GM19455 (cell line): ENCODE measurements at regions not wholly inside any gene's neighbourhood (a gene's known extent, or its start where the extent isn't known, plus 50 kb on each side); places are given as distances from the start of the nearest gene placed in this dataset.

Experiments used
- ATAC-seq: cut with Tn5 transposase; IDR thresholded peaks from one replicate; pipeline ENCODE4 v1.9.1; 2021; ENCODE audit not compliant: unreplicated experiment

DNA sequence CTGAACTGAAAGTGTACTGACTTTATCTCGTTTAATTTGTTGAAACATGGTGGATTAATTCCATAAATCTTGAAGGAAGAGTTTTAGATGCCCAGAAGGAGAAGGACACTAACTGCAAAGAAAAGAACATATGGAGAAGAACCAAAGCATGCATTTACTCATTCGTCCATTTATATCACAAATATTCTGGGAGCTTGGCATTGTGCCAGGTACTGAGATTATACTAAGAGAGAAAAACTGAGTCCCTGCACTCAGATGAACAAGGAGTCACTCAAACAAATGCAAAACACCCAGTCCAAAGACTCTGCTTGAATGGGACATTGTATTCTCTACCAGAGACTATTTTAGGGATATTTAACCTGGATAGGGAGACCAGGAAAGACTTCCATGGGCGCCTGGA, 588.0 kb upstream of the MGMT start:
- ATAC-seq, result no peak

DNA sequence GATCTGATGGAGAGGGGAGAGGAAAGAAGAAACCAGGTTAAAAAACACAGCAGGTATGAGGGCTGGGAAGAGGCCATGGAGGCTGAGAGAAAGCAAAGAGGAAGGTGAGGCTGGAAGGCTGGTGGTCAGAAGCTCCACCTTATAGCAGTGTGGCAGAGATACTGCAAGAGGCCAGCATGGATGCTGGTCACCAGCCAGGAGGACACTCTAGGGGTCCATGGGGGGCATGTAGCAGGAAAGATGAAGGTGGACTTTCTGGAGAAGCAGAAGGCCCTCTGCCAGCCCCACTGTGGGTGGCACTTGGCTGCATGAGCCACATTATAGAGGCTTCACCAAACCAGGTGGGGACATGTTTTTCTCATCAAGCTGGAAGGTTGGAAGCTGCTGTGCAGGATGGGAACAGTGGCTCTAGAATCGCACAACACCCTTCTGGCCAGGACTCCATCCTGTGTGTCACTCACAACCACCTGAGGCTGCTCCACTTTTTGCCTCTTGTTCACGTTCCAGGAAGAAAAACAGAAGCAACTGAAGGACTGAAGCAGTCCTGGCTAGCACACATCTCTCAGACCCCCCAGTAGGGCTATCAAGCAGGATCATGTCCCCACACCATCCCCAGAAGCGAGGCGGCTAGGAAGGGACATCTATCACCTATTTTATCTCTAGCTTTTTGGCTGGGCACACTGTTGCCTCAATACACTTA, 587.5 kb upstream of the MGMT start:
- no peak for ATAC-seq

DNA sequence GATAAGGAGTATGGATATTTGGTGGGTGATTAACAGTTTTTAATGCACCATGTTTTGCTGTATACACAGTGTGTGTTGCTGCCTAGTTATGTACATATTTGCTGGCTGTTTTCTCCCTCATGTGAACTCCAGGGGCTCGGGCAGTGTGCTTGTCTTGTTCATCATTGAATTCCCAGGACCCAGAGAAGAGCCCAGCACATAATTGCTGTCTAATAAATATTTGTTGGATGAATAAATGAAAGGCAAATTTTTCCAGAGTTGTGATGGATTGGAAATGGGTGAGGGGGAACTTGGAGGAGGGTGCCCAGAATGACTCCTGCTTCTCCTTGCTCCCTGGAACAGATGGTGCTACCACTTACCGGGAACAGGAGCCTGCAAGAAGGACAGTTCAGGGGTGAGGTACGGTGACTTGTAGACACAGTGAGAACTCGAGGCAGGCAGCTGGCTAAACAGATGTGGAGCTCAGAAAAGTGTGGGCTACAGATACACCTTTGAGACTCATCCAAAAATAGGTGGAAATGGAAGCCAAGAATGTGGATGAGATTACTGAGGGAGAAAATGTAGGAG, 586.8 kb upstream of the MGMT start:
- ATAC-seq, result no peak

DNA sequence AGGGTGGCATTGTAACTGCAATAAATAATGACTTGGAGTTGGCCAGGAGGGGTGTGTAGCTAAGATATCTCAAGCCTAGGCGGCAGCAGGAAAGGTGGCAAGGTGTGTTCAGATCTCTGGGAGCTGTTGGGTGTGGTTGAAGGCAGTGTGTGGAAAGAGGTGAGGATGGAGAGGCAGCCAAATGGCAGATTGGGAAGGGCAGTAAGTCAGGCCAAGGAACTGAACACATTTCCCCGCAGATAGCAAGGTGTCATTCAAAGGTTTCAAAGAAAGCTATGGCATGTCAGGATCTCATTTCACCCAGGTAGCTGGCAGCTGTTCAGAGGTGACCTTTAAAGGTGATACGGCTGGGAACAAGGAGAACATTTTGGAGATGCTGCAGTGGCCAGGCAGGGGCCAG, 586.0 kb upstream of the MGMT start:
- ATAC-seq, result no peak

DNA sequence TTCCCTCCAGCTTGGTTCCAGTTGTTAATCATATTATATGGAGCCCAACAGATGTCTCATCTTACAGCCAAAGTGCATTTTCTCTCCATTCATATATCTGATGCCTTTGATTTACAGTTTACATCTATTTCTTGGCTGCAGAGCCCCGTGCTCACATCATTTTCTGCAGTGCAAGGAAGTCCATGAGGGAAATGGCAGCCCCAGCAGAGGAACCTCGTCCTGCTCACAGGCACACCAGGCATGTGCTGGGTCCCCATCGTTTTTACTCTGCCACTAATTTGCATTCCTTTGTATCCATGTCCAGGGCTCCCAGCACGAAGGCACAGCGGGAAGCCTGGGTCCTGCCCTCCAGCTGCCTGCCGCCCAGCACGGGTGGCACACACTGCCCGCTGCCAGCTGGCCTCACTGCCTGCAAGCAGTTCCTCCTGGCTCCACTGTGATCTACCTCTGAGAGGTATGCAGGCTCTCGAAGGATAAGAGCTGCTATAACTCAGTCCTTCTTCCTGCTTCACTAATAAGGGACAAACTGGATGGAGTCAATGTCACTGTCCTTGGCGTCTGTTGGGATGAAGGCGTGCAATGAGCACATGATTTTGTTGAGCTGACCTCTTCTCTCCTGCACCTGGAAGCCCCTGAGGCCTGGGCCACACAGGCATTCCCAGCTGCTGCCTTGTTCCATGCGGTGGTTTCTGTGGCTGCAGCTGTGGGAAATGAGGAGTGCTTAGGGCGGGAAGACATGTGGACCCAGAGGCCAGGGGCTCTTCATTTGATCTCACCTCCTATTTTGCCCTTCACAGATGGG, 583.6 kb upstream of the MGMT start:
- ATAC-seq, result no peak

DNA sequence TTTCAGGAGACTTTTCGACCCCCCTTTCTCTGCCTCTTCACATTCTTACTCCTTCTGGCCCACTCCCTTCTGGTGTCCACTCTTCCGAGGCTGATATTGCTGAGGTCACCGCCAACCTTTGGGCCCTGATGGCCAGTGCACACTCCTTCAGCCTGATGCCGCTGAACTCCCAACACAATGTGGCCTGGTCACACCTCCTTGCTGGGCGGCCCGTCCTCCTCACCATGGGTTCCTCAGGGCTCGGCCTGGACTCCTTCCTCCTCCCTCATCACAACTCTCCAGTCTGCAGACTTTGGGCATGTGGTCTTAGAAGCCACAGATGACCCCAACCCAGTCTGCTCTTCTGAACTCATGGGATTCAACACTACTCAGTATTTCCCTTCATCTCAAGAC, 583.0 kb upstream of the MGMT start:
- ATAC-seq, result no peak

DNA sequence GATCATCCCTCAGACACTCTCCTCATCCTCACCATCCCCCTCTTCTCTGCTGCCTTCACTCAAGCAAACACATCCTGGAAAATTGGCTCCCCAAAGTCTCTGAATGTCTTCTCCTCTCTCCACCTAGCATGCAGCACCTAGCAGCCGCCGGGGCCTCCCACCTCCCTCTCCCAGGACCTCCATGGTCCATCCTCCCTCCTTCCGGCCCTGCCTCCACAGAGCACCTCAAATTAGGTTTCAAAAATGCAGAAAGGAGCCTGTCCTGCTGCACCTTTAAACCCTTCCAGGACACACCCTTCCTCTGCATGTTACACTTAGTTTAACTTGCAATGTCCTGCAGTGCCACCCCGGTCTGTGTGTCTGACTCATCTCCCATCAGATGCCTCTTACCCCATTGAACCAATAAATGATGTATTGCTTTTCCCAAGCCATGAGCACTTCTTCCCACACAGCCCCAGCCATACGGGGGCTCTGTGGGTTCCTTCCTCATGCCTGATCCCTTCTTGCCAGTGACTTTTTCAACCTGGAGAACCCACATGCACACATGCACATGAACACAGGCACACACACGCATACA, 582.5 kb upstream of the MGMT start:
- no peak for ATAC-seq

DNA sequence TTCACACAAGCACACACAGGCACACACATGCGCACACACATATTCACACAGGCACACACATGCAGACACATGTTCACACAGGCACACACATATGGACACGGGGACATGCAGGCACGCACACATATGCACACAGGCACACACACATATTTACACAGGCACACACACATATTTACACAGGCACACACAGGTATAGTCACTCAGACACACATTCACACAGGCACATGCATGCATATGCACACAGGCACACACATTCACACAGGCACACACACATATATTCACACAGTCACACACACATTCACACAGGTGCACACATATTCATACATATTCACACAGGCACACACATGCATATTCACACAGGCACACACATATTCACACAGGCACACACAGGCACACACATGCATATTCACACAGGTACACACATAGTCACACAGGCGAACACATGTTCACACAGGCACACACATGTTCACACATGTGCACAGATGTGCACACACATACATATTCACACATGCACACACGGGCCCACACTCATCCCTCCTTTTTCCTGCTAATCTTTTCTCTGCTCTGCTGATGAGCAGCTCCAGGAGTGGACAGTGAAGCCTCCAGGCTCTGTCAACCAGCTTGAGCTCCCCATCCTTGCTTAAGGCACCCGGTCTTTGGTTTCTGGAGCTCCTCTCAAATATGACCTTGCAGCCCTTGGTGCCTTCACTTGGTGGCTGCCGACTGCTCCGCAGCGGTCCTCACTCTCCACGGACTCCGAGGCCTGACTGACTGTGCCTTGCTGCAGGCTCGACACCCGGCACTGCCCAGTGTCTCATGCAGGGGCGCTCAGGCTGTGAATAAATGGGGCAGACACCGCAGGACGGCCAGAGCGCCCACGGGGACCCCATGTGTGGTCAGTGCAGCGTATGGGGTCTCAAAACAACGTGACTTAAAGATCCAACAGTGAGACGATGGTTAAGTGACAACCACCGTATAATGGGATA, 581.2 kb upstream of the MGMT start:
- no peak for ATAC-seq

DNA sequence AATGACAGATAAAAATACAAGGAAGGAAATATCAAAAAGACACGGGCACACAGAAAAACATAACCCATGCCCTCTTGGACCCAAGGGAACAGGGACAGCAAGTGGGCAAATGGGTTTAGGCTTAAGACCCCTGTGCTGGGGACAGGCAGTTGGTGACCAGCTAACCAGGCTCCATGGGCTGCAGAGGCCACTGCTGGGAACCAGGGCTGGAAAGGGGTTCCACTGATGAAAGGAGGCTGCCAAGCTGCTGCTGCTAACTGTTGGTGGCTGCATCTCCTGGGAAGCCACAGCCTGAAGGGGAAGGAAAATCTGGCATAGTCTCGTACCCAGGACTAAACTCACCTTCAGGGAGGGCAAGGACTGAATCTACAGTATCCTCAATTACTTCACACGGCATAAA, 579.2 kb upstream of the MGMT start:
- ATAC-seq, result no peak

DNA sequence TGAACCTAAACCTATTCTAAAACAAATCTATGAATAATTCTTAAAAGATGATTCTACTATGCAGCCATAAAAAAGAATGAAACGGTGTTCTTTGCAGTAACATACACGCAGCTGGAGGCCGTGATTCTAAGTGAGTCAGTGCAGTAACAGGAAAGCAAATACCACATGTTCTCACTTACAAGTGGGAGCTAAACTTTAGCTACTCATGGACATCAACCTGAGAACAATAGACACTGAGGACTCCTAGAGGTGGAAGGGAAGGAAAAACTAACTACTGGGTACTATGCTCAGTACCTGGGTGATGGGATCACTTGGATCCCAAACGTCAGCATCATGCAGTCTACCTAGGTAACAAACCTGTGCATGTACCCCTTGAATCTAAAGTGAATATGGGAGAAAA, 575.0 kb upstream of the MGMT start:
- ATAC-seq, result no peak

DNA sequence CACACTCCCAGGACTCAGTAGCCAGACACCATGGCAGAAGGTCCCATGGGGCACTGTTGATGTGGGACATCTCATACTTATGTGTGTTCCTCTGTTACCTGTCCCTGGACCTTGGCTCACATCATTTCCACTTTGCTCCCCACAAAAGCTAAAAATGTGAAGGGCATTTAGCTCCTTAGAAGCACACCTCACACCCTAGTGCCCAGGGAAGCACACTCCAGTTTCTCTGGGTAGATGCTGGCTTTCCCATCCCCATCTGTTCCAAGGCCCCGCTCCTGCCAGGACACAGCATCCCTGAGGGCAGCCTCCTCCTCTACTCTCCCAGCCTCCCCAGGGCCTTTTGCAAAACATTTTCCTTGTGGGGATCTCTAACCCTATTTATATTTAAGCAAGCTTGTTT, 572.4 kb upstream of the MGMT start:
- ATAC-seq, result no peak

DNA sequence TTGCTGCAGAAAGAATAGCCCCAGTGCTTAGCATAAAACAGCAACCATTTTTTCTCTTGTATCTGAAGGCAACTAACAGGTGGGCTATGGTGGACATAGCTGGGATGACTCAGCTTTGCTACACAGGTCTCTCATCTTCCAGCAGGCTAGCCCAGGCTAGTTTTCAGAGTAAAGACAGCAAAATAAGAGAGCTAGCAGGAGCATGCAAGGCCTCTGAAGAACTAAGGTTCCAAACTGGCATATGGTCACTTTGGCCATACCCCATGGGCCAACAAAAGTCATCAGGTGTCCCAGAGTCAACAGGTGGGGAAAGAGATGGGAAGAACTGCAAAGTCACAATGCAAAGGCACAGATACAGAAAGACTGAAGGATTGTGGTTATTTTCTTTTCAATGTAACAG, 571.6 kb upstream of the MGMT start:
- no peak for ATAC-seq

DNA sequence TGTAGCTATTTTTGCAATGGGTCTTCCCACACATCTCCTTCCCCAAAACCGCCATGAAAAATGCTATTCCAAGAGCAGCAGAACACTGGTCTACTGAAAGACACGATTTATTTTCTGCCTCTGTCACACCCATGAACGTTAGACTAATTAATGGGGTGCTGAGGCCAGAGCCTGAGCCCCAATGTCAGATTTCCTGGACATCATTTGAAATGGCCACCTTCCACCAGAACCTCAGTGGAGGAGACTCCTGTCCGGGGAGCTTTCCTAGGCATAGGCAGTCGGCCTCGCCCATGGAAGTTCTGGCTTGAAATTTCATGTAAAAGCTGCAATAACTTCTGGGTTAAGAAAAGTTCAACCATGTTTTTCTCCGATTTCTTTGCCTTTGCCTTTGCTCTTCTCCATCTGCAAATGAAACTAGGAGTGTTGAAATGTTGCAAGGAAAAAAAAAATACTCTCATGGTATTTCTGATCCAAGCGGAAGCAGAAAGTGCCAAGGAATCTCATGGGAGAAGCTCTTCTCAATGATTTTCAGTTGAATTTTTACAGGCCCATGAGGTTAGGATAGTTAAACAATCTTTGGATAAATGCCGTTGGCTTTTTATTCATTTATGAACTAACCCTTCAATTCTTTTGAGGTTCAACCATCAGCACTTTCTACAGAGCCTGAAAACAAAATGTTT, 570.8 kb upstream of the MGMT start:
- no peak for ATAC-seq

DNA sequence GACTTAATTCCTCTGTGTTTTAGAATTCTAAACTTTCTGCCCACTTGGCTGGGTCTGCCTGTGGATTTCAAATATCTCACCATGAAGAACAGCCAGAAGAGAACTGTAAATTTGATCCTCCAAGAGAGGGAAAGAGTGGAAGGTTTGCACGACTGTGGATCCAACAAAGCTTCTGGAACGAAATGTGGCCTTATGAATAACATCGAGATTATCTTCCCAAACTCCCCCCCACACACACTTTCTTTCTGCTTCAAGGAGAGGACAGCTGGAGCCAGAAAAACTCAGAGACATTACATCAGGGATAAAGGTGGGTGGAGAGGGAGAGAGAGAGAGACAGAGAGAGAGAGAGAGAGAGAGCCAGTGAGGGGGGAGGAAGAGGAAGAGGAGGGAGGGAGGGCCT, 570.1 kb upstream of the MGMT start:
- no peak for ATAC-seq

DNA sequence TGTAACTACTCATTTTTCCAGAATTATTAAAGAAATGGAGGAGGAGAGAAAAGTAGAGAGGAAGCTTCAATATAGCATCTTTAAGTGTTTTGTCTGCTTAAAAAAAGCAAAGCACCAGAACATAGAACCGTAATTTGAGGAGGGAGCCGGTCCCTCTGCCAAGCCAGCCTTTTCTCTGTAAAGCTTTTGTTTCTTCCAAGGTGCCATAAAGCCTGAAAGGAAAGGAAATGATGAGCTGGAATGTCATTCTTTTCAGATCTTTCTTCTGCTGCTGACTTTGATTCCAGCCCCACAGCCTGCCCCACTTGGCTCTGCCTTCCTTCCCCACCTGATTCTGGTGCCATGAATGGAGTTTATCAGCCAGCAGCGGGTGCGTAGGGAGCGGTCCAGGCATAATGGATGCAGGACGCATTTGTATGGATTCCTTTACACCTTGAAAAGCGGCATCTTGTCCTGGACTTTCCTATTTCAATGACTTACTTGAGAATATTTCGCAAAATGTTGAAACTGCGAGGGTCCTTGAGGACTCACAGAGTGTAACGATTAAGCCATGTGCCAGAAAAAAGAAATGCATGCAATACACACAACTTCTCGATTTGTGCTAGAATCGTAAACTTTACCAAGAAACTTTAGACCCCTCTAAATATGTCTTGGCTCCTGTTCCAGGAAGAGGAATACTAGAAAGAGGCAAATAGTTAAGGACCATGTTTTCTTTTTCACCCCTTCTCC, 569.5 kb upstream of the MGMT start:
- no peak for ATAC-seq

DNA sequence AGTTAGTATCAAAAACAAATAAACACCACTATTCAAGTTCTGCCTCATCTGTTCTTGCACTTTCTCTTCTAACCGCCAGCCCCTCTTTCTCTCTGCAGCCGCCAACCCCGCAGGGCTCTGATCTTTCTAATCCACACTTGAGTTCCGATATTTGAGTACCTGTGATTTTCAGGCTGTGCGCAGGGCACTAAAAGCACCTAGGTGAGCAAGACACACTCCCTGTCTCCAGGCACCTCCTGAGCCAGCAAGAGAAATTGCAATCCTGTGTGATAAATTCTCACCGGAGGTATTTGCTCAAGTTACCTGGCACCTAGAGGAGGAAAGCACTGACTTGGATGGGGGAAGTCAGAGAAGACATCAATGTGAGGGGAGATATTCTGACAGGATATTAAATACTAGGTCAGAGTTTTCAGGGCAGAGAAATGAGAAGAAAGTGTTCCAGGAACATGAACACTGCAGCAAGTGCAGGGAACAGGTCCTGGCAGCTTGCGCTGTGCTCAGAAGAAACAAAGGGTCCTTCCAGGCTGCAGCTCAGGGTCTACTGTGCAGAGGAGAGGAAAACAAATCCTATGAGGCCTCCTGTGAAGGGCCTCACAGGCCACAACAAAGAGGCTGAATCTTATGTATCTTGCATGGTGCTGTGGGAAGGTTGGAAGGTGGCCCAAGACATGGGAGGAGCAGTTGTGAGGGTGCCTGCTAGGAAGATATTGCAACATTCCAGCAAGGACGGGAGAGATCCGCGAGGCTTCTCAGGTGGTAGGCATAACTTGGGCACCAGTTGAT, 568.7 kb upstream of the MGMT start:
- no peak for ATAC-seq

DNA sequence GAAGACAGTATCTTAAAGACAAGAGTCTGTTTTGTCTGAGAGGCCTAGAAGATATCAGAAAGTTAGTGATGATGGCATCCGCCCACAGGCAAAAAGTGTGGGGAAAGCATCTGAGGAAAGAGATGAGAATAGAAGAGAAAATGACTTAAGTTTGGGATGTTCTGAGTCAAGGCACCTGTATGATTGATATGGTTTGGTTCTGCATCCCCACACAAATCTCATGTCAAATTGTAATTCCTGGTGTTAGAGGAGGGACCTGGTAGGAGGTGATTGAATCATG, 568.2 kb upstream of the MGMT start:
- no peak for ATAC-seq

DNA sequence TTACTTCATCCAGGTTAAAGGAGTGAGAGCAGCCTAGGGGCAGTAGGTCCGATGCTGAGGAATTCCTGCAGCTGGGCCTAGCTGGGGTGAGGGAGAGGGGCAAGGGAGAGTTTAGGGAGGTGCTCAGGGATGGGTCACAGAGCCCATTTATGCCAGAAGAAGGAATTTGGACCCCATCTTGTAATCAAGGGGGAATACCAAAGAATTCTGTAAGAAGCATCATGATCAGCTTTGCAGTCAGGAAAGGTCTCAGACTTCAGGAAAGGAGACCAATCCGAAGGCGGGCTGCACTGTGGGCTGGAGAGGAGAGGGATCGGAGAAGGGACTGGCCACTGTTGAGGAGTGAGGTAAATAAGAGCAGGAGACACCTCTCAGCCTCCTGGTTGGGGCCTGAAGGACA, 566.6 kb upstream of the MGMT start:
- no peak for ATAC-seq

DNA sequence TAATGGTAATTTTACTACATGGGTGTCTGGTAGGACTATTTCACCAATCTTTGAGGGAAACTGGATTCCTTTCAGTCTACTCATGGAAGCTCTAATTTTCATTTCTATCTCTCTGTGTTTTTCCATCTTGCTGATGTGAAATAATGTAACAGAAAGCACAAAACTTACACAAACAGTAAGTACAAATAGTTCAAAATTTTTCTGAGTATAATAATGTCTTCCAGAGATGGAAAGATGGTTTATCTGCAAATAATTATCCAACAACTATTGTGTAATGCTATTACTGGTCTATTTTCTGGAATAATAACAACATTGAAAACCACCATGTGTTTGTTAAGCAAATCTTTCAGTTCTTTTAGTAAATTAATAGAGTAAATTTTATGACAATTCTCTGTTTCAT, 565.8 kb upstream of the MGMT start:
- ATAC-seq, result no peak
